ENCODE measurements at regions not wholly inside any gene's neighbourhood (a gene's known extent, or its start where the extent isn't known, plus 50 kb on each side); places are given as distances from the start of the nearest gene placed in this dataset.

DNA sequence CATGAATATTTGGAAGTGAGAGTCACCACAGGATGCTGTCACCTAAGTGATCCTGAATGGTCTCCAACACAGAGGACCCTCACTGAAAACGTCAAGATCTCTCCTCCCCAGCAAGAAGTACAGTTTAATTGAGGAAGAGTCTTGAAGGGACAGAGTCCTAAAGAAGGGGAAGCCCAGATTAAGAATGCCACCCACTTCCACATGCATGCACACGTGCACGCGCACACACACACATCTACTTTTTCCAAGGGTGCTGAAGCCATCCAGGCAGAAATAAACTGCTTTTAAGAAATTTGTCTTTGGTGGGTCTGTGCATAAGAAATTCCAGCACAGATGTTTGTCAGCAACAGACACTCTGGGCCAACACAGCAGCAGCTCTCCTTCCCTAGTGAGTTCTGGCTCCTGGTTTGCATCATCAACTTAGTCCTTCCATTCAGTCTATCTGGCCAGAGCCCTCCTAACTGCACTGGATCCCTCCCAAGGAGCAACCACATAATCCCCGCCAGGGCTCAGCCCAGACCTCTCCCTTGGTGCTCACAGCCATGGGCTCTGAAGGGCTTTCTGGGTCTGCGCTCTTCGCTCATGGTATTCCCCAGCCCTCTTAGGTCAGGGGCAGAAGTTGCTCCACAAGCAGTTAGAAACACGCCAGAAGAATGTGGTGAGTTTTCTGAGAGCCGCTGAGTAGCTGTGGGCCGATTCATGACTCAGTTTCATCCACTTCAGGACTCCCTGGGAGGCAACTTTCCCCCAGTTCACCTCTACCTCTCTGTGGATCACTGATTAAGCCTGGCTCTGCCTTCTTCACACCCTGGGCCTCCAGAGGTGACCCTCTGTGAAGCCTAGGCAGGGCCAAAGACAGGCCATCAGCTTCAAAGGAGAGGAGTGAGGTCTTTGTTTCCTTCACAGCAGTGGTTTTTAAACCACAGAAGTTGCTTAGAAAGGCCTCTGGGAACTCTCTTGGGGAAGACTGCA is 132.6 kb upstream of the LIPC start:
- H3K27ac ChIP-seq (replicated peaks in 1 of 4): no peak overlapping the region
- intact Hi-C loops (cut with DNase I): no loop called here
- no peak for DNase-seq (ENCODE audit: extremely low spot score)
- H3K4me3 ChIP-seq: no peak overlapping the region
- TF ChIP-seq POLR2A (IDR thresholded peaks at IDR 0.05; ENCODE audit: low read depth): no peak
- TF ChIP-seq, protein P1, sequence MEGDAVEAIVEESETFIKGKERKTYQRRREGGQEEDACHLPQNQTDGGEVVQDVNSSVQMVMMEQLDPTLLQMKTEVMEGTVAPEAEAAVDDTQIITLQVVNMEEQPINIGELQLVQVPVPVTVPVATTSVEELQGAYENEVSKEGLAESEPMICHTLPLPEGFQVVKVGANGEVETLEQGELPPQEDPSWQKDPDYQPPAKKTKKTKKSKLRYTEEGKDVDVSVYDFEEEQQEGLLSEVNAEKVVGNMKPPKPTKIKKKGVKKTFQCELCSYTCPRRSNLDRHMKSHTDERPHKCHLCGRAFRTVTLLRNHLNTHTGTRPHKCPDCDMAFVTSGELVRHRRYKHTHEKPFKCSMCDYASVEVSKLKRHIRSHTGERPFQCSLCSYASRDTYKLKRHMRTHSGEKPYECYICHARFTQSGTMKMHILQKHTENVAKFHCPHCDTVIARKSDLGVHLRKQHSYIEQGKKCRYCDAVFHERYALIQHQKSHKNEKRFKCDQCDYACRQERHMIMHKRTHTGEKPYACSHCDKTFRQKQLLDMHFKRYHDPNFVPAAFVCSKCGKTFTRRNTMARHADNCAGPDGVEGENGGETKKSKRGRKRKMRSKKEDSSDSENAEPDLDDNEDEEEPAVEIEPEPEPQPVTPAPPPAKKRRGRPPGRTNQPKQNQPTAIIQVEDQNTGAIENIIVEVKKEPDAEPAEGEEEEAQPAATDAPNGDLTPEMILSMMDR (IDR thresholded peaks at IDR 0.05): no peak
- no peak for TF ChIP-seq POLR2AphosphoS5 (IDR thresholded peaks at IDR 0.05)
- no peak for TF ChIP-seq EP300 (IDR thresholded peaks at IDR 0.05)
- no peaks in the 10 kb centered on the region for H3K4me1 ChIP-seq
- H3K27me3 ChIP-seq: no peaks in the 10 kb centered on the region
- no peaks in the 10 kb centered on the region for H3K9me3 ChIP-seq
- no peaks in the 10 kb centered on the region for H3K36me3 ChIP-seq
- WGBS: 90% methylated on average over 10 of the region's 10 CpGs

DNA sequence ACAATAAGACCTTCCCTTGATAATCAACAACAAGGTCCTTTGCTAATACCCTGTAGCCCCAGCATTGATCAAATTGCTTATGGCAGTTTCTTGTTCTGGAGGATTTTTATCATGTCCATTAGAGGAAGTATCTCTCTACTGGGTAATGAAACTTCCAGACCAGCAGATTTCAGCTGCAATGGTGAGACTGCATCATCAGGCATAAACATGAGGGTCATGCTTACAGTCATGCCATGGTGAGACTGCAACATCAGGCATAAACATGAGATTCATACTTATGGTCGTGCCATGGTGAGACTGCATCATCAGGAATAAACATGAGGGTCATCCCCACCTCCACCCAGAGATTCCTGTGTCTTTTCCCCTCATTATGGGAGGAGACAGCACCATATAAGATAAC is 129.0 kb upstream of the LIPC start:
- H3K27me3 ChIP-seq: no peaks in the 10 kb centered on the region
- DNase-seq (ENCODE audit: extremely low spot score): no peak
- no peak for TF ChIP-seq POLR2AphosphoS5 (IDR thresholded peaks at IDR 0.05)
- no peak for TF ChIP-seq POLR2A (IDR thresholded peaks at IDR 0.05; ENCODE audit: low read depth)
- TF ChIP-seq, protein P1 (IDR thresholded peaks at IDR 0.05): no peak
- no peak for TF ChIP-seq EP300 (IDR thresholded peaks at IDR 0.05)
- WGBS: 63% methylated on average over 1 of the region's 1 CpG
- H3K9me3 ChIP-seq: no peaks in the 10 kb centered on the region
- no peaks in the 10 kb centered on the region for H3K36me3 ChIP-seq
- peaks cover 3 to 16% (median 10%) of the 10 kb centered on the region in 4 donors for H3K4me1 ChIP-seq
- H3K27ac ChIP-seq (replicated peaks in 1 of 4): no peak overlapping the region
- H3K4me3 ChIP-seq: no peak overlapping the region
- intact Hi-C loops (cut with DNase I): no loop called here

DNA sequence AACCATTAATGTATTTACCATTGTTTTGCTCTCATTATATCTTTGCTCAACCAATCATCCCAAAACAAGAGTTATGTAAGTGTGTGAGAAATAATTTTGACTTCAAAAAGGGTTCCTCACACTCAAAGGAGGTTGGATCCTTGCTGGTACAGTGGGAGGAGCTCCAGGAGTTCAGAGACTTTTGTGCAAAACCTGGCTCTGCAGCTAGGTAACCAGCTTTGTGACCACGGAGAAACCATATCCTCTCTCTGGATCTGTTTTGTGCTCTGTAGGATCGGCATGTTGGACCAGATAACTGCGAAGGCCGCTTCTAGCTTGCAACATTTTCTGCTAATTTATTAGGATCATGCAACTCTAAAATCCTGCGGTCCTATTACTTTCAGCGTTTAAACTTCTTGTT is 128.6 kb upstream of the LIPC start:
- TF ChIP-seq EP300 (IDR thresholded peaks at IDR 0.05) (no peak), POLR2A (IDR thresholded peaks at IDR 0.05; ENCODE audit: low read depth) (no peak), POLR2AphosphoS5 (IDR thresholded peaks at IDR 0.05) (no peak)
- TF ChIP-seq, protein P1 (IDR thresholded peaks at IDR 0.05): no peak

DNA sequence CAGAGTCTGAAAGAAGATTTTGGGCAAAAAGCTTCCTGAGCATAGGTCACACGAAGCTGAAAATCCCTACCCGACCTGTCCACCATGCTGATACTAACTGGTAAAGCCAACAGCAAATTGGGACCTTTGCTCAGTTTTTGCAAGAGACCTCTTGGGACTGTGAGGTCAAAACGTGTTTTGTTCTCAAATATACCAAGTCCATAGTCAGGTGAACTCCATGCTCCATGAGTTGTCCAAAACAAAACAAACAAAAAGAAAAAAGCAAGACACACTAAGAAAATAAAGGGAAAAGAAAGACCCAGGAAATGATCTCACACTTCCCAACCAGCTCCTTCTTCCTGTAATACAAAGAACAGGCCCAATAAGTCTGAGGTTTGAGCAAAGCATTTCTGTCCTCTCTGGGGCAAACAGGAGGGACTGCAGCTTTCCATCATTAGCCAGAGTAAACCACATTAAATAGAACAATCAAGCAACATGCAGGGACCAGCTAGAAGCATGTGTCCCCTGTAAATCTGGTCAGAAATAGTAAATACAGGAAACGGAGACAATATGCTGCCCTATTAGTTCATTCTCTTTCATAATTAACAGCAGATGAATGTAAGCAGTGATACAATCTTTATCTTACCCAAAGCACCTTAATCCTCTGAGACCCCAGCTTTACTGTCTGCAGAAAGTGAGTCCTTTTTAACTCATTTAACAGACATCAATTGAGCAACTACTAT is 125.0 kb upstream of the LIPC start:
- 83% methylated on average over 4 of the region's 4 CpGs for WGBS
- no peak overlapping the region for H3K27ac ChIP-seq (replicated peaks in 1 of 4)
- no peaks in the 10 kb centered on the region for H3K9me3 ChIP-seq
- no peaks in the 10 kb centered on the region for H3K27me3 ChIP-seq
- no peak for DNase-seq (ENCODE audit: extremely low spot score)
- H3K4me1 ChIP-seq: peaks cover 7 to 16% (median 13%) of the 10 kb centered on the region in 4 donors
- TF ChIP-seq POLR2A (IDR thresholded peaks at IDR 0.05; ENCODE audit: low read depth) (no peak), POLR2AphosphoS5 (IDR thresholded peaks at IDR 0.05) (no peak), EP300 (IDR thresholded peaks at IDR 0.05) (no peak)
- TF ChIP-seq, protein P1 (IDR thresholded peaks at IDR 0.05): no peak
- intact Hi-C loops (cut with DNase I): no loop called here
- H3K4me3 ChIP-seq: no peak overlapping the region
- H3K36me3 ChIP-seq: no peaks in the 10 kb centered on the region

More for the DNA sequence above, 128.6 kb upstream of the LIPC start:
- Histone ChIP-seq H3K27me3 (no peaks in the 10 kb centered on the region), H3K36me3 (no peaks in the 10 kb centered on the region), H3K4me1 (peaks cover 3 to 16% (median 13%) of the 10 kb centered on the region in 4 donors), H3K9me3 (no peaks in the 10 kb centered on the region), H3K27ac (replicated peaks in 1 of 4) (no peak overlapping the region), H3K4me3 (no peak overlapping the region)
- WGBS: 88% methylated on average over 6 of the region's 6 CpGs
- DNase-seq (ENCODE audit: extremely low spot score): no peak
- intact Hi-C loops (cut with DNase I): no loop called here
